SH-SY5Y (cell line): ENCODE measurements at regions not wholly inside any gene's neighbourhood (a gene's known extent, or its start where the extent isn't known, plus 50 kb on each side); places are given as distances from the start of the nearest gene placed in this dataset.

Experiments
- GATA2 ChIP-seq: IDR thresholded peaks from 2 replicates; pipeline ENCODE4 v1.6.1; 2011; ENCODE audit warnings: mild to moderate bottlenecking, low read depth, low read length
- GATA3 ChIP-seq: IDR thresholded peaks from 2 replicates; pipeline ENCODE4 v1.6.1; 2011; ENCODE audit warnings: low read depth, mild to moderate bottlenecking, low read length, moderate library complexity

DNA sequence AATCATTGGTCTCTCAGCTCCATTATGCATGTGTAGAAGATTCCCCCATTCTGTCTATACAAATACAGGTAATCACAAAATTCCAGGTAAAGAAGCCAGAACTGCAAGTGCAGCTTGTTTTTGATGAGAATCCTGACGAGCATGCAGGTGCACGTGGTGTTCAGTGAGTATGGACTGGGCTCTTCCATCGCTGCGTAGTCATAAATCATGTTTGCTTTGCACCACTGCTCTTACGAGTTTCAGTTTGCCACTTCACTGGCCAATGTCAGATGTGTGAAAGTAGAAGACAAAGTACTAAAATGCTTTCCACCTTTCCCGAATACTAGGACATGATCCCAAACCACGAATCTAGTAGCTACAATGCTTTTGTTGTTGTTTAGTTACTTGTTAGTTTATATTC, 390.7 kb downstream of the LIG4 start:
- no peak for TF ChIP-seq GATA2
- TF ChIP-seq GATA3, result no peak
